Chondrocyte (in vitro differentiated cells): ENCODE measurements at regions not wholly inside any gene's neighbourhood (a gene's known extent, or its start where the extent isn't known, plus 50 kb on each side); places are given as distances from the start of the nearest gene placed in this dataset.

ENCODE experiments used
- DNase-seq: peaks from one replicate; pipeline ENCODE4 v3.0.0; 2021; ENCODE audit warnings: mixed read lengths, low spot score
- H3K27ac Mint-ChIP-seq: one replicate; pipeline ENCODE4 v1.8.0; 2021; ENCODE audit warnings: mild to moderate bottlenecking, moderate library complexity, mixed read lengths; ENCODE audit not compliant: unreplicated experiment
- H3K27me3 Mint-ChIP-seq: 2 replicates; pipeline ENCODE4 v1.8.0; 2021; ENCODE audit warnings: low read depth, mixed read lengths
- H3K36me3 Mint-ChIP-seq: 2 replicates; pipeline ENCODE4 v1.8.0; 2021; ENCODE audit warnings: low read depth, mixed read lengths
- H3K4me1 Mint-ChIP-seq: 2 replicates; pipeline ENCODE4 v1.8.0; 2021; ENCODE audit warnings: low read depth, mild to moderate bottlenecking, mixed read lengths
- H3K4me3 Mint-ChIP-seq: one replicate; pipeline ENCODE4 v1.8.0; 2021; ENCODE audit warnings: mild to moderate bottlenecking, moderate library complexity, mixed read lengths; ENCODE audit not compliant: unreplicated experiment
- H3K9me3 Mint-ChIP-seq: 2 replicates; pipeline ENCODE4 v1.8.0; 2021; ENCODE audit warnings: low read depth, mixed read lengths
- CTCF ChIP-seq: fragments of 200-600 bp; sonication (generic); IDR thresholded peaks from 2 replicates; pipeline ENCODE4 v1.5.0; 2021; ENCODE audit warnings: antibody characterized with exemption, mild to moderate bottlenecking, moderate library complexity

DNA sequence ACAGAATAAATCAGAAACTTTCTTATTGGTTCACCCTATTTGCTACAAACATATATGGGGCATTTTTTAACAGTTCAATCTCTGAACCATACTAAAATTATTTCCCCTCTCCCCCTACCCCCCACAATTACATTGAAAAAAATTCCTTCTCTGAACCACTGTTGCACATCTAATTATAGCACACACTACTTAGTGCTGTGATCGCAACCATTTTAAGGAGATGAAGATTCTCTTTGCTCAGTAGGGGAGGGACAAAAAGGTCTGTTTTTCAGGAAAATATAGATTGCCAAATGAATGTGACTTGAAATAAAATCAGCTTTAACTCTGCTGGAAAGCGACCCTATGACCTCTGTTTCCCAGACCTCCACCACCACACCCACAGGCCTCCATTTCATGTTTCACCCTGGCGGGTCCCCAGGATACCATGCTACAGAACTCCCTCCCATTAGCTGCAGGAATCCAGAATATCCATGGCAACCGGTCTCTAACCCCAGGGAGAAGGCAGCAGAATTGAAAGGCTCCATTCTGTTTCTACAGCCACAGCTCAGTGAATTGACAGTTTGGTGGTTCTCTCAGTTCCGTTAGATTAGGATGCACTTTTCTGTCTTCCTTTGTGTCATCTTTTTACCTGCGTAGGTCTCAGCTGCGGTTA lies 286.3 kb downstream of the TBC1D4 start:
- TF ChIP-seq CTCF, result no peak
- Mint-ChIP-seq H3K27ac (peak overlapping the region; percentile 95), H3K36me3 (peaks cover 1% of the 10 kb centered on the region), H3K4me1 (peaks cover 48% of the 10 kb centered on the region), H3K27me3 (no peaks in the 10 kb centered on the region), H3K9me3 (no peaks in the 10 kb centered on the region), H3K4me3 (peak overlapping the region; percentile 58)
- no peak for DNase-seq

- Mint-ChIP-seq H3K9me3 (peaks cover 4% of the 10 kb centered on the region), H3K27me3 (no peaks in the 10 kb centered on the region), H3K4me1 (peaks cover 47% of the 10 kb centered on the region), H3K4me3 (no peak overlapping the region), H3K36me3 (peaks cover 1% of the 10 kb centered on the region), H3K27ac (peak overlapping the region; percentile 95)
- no peak for DNase-seq
- no peak for TF ChIP-seq CTCF
Observed at GRCh38 chr13:75194717-75195462, 287.1 kb downstream of the TBC1D4 start.

GRCh38 chr13:75186379-75186778 lies 295.6 kb downstream of the TBC1D4 start:
- no peaks in the 10 kb centered on the region for H3K27me3 Mint-ChIP-seq

DNA sequence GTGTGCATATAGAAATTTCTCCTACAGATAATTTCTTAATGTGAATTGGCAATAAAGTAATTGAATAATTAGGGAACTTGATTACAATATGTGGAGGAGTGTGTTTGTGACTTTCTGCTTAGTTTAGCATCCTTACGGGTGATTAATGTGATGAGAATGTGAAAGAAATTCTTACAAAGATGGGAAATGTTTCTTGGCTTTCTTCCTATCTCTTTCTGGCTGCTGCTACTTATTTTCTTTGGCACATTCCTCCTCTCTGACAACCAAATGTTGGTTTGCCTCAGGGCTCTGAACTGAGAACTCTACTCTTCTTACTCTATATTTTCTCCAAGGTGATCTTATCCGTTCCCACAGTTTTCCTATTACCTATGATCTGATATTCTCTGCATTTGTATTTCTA lies 300.1 kb downstream of the TBC1D4 start:
- H3K36me3 Mint-ChIP-seq, result peaks cover 15% of the 10 kb centered on the region
- no peak for TF ChIP-seq CTCF
- no peak for DNase-seq
- peaks cover 52% of the 10 kb centered on the region for H3K4me1 Mint-ChIP-seq
- peaks cover 21% of the 10 kb centered on the region for H3K9me3 Mint-ChIP-seq
- no peak overlapping the region for H3K4me3 Mint-ChIP-seq
- no peaks in the 10 kb centered on the region for H3K27me3 Mint-ChIP-seq
- H3K27ac Mint-ChIP-seq, result peak overlapping the region; percentile 75

More at GRCh38 chr13:75186379-75186778, 295.6 kb downstream of the TBC1D4 start:
- Mint-ChIP-seq H3K4me1 (peaks cover 27% of the 10 kb centered on the region), H3K9me3 (peaks cover 25% of the 10 kb centered on the region), H3K4me3 (no peak overlapping the region), H3K36me3 (peaks cover 15% of the 10 kb centered on the region), H3K27ac (no peak overlapping the region)
- no peak for TF ChIP-seq CTCF
- no peak for DNase-seq

- no peak for DNase-seq
- no peak overlapping the region for H3K4me3 Mint-ChIP-seq
- peak overlapping the region; percentile 75 for H3K27ac Mint-ChIP-seq
Observed at GRCh38 chr13:75180805-75181455, 301.0 kb downstream of the TBC1D4 start.

More at GRCh38 chr13:75180805-75181455, 301.0 kb downstream of the TBC1D4 start:
- H3K9me3 Mint-ChIP-seq, result peaks cover 21% of the 10 kb centered on the region
- H3K27me3 Mint-ChIP-seq, result no peaks in the 10 kb centered on the region
- no peak for TF ChIP-seq CTCF
- peaks cover 15% of the 10 kb centered on the region for H3K36me3 Mint-ChIP-seq
- H3K4me1 Mint-ChIP-seq, result peaks cover 44% of the 10 kb centered on the region
